Sigmoid colon (tissue), 6 donors: ENCODE measurements at regions not wholly inside any gene's neighbourhood (a gene's known extent, or its start where the extent isn't known, plus 50 kb on each side); places are given as distances from the start of the nearest gene placed in this dataset.

Experiments used
- DNase-seq: peaks from one replicate; pipeline ENCODE4 v3.0.0-alpha.2; 2019
- H3K27ac ChIP-seq, 4 donors: fragments of 200-600 bp; sonication (generic); one replicate each; pipeline ENCODE4 v1.5.1; 2016 to 2019; ENCODE audit warnings: mild to moderate bottlenecking in 1 of 4
- H3K27me3 ChIP-seq, 3 donors: fragments of 200-600 bp; sonication (generic); one replicate each; pipeline ENCODE4 v1.5.1; 2019; ENCODE audit warnings: mild to moderate bottlenecking in 1 of 3
- H3K36me3 ChIP-seq, 4 donors: fragments of 200-600 bp; sonication (generic); one replicate each; pipeline ENCODE4 v1.5.1; 2016 to 2019
- H3K4me1 ChIP-seq, 4 donors: fragments of 200-600 bp; sonication (generic); one replicate each; pipeline ENCODE4 v1.5.1; 2017 to 2019
- H3K4me3 ChIP-seq, 4 donors: fragments of 200-600 bp; sonication (generic); one replicate each; pipeline ENCODE4 v1.5.1; 2017 to 2019; ENCODE audit warnings: mild to moderate bottlenecking in 2 of 4, moderate library complexity in 1 of 4
- H3K9me3 ChIP-seq, 4 donors: fragments of 200-600 bp in 3 of 4; sonication (generic) in 3 of 4; one replicate each; pipeline versions ENCODE4 v1.5.1 to v1.6.1; 2013 to 2019
- EP300 ChIP-seq, 4 donors: sonication (generic); formaldehyde crosslinking; IDR thresholded peaks; one replicate each; pipeline ENCODE4 v1.6.1; 2017; ENCODE audit warnings: antibody characterized with exemption in 4 of 4
- POLR2A ChIP-seq, 2 donors: fragments of 450-650 bp; IDR thresholded peaks; one replicate each; pipeline ENCODE4 v1.6.1; 2016; ENCODE audit warnings: antibody characterized with exemption in 2 of 2, mild to moderate bottlenecking in 2 of 2, moderate library complexity in 2 of 2
- POLR2AphosphoS5 ChIP-seq, 4 donors: sonication (generic); formaldehyde crosslinking; IDR thresholded peaks; one replicate each; pipeline ENCODE4 v1.6.1; 2017; ENCODE audit warnings: antibody characterized with exemption in 4 of 4
- WGBS, 2 donors: extraction: QIAGEN DNeasy Blood & Tissue Kit; methylation state at CpG; one replicate each; pipeline ENCODE4 v1.1.7; 2013; 5-methylcytosine and 5-hydroxymethylcytosine counted together
- intact Hi-C: fragments of 100-400 bp; cut with DNase I; formaldehyde crosslinking; loops from one replicate; pipeline ENCODE4 v1.15.1; 2023
- TF ChIP-seq, protein P1 (sequence below), 4 experiments: fragments of 450-650 bp in 3 of 4; fragments of 200-600 bp in 1 of 4; IDR thresholded peaks; one replicate each; pipeline ENCODE4 v1.5.1; 2016 to 2019; ENCODE audit warnings: antibody characterized with exemption in 4 of 4, mild to moderate bottlenecking in 3 of 4, moderate library complexity in 2 of 4
- donor health status: healthy with polysubstance abuse.
- donor health status: healthy.

GRCh38 chr5:52469835-52470234 lies 317.9 kb upstream of the ITGA1 start:
- Histone ChIP-seq H3K4me3 (peak overlapping the region in 2 of 4 donors; percentile 8 to 15), H3K36me3 (no peaks in the 10 kb centered on the region), H3K4me1 (no peaks in the 10 kb centered on the region), H3K9me3 (no peaks in the 10 kb centered on the region), H3K27me3 (no peaks in the 10 kb centered on the region), H3K27ac (no peak overlapping the region)
- no peak for TF ChIP-seq POLR2A (IDR thresholded peaks at IDR 0.05)
- WGBS, 2 donors = 58 to 71% methylated on average over 1 of the region's 1 CpG
- intact Hi-C loops = no loop called here
- DNase-seq = no peak

GRCh38 chr5:52476346-52476745 lies 311.4 kb upstream of the ITGA1 start:
- 90 to 93% methylated on average over 1 of the region's 1 CpG for WGBS, 2 donors
- H3K9me3 ChIP-seq = no peaks in the 10 kb centered on the region
- H3K27ac ChIP-seq = no peak overlapping the region
- no peak for DNase-seq
- TF ChIP-seq, protein P1, sequence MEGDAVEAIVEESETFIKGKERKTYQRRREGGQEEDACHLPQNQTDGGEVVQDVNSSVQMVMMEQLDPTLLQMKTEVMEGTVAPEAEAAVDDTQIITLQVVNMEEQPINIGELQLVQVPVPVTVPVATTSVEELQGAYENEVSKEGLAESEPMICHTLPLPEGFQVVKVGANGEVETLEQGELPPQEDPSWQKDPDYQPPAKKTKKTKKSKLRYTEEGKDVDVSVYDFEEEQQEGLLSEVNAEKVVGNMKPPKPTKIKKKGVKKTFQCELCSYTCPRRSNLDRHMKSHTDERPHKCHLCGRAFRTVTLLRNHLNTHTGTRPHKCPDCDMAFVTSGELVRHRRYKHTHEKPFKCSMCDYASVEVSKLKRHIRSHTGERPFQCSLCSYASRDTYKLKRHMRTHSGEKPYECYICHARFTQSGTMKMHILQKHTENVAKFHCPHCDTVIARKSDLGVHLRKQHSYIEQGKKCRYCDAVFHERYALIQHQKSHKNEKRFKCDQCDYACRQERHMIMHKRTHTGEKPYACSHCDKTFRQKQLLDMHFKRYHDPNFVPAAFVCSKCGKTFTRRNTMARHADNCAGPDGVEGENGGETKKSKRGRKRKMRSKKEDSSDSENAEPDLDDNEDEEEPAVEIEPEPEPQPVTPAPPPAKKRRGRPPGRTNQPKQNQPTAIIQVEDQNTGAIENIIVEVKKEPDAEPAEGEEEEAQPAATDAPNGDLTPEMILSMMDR (IDR thresholded peaks at IDR 0.05) = no peak
- TF ChIP-seq POLR2A (IDR thresholded peaks at IDR 0.05) = no peak
- TF ChIP-seq EP300 (IDR thresholded peaks at IDR 0.05) = no peak
- no peak for TF ChIP-seq POLR2AphosphoS5 (IDR thresholded peaks at IDR 0.05)
- no peaks in the 10 kb centered on the region for H3K4me1 ChIP-seq
- intact Hi-C loops = no loop called here
- H3K4me3 ChIP-seq = no peak overlapping the region
- no peaks in the 10 kb centered on the region for H3K36me3 ChIP-seq
- no peaks in the 10 kb centered on the region for H3K27me3 ChIP-seq

- 78 to 91% methylated on average over 1 of the region's 1 CpG for WGBS, 2 donors
- no peak overlapping the region for H3K4me3 ChIP-seq
- H3K27me3 ChIP-seq = no peaks in the 10 kb centered on the region
- H3K36me3 ChIP-seq = no peaks in the 10 kb centered on the region
- H3K4me1 ChIP-seq = no peaks in the 10 kb centered on the region
- intact Hi-C loops = no loop called here
- H3K27ac ChIP-seq = no peak overlapping the region
- no peak for DNase-seq
- H3K9me3 ChIP-seq = no peaks in the 10 kb centered on the region
- TF ChIP-seq, protein P1 (IDR thresholded peaks at IDR 0.05) = no peak
- no peak for TF ChIP-seq EP300 (IDR thresholded peaks at IDR 0.05)
- no peak for TF ChIP-seq POLR2A (IDR thresholded peaks at IDR 0.05)
- no peak for TF ChIP-seq POLR2AphosphoS5 (IDR thresholded peaks at IDR 0.05)
Observed at GRCh38 chr5:52481201-52481600, 306.5 kb upstream of the ITGA1 start.

DNA sequence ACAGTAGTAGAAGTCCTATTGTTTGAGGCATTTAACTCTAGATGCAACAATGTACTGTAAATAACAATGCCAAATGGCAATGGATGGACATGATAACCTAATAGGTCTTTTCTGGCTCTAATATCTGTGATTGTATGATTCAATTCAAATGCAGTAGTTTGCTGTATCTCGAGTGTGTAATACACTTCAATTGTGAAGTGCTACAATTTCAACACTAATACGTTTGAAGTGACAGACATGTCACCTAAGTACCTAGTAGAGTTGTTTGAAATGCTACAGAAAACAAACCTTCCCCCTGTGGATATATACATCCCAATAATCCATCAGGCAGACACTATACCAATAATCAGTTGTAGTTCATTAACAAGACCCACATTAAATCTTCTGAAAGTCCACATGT lies 305.9 kb upstream of the ITGA1 start:
- Histone ChIP-seq H3K4me3 (no peak overlapping the region), H3K36me3 (no peaks in the 10 kb centered on the region), H3K9me3 (no peaks in the 10 kb centered on the region), H3K27me3 (no peaks in the 10 kb centered on the region), H3K4me1 (no peaks in the 10 kb centered on the region), H3K27ac (no peak overlapping the region)
- intact Hi-C loops = no loop called here
- TF ChIP-seq POLR2A (IDR thresholded peaks at IDR 0.05) (no peak), POLR2AphosphoS5 (IDR thresholded peaks at IDR 0.05) (no peak), EP300 (IDR thresholded peaks at IDR 0.05) (no peak)
- TF ChIP-seq, protein P1 (IDR thresholded peaks at IDR 0.05) = no peak
- no peak for DNase-seq
- whole genome bisulfite sequencing, 2 donors = 64 to 89% methylated on average over 2 of the region's 2 CpGs

GRCh38 chr5:52491071-52491787 lies 296.5 kb upstream of the ITGA1 start:
- TF ChIP-seq EP300 (IDR thresholded peaks at IDR 0.05) (no peak), POLR2AphosphoS5 (IDR thresholded peaks at IDR 0.05) (no peak), POLR2A (IDR thresholded peaks at IDR 0.05) (no peak)
- TF ChIP-seq, protein P1 (IDR thresholded peaks at IDR 0.05) = no peak
- no peaks in the 10 kb centered on the region for H3K9me3 ChIP-seq
- intact Hi-C loops = no loop called here
- no peaks in the 10 kb centered on the region for H3K36me3 ChIP-seq
- no peaks in the 10 kb centered on the region for H3K27me3 ChIP-seq
- no peaks in the 10 kb centered on the region for H3K4me1 ChIP-seq
- no peak overlapping the region for H3K27ac ChIP-seq
- WGBS, 2 donors = 33 to 67% methylated on average over 4 of the region's 4 CpGs
- H3K4me3 ChIP-seq = no peak overlapping the region
- DNase-seq = no peak
